ENCODE measurements at regions not wholly inside any gene's neighbourhood (a gene's known extent, or its start where the extent isn't known, plus 50 kb on each side); places are given as distances from the start of the nearest gene placed in this dataset.

DNA sequence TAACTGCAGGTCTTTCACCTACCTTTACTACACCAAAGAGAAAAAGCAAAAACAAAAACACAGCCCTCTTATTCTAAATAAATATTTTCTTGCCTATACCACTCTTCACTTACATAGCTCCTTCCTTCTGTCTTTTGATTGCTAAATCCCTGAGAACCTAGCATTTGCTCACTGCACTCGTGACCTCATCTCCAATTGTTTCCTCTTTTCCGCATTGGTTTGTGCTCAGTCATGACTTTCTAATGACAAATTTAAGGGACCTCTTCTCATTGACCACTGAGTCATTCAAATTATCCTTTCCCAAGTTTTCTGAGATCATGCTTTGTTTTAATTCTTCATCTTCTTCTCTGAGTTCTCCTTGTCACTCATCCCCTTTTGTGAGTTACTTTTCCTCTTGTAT is 1697.1 kb downstream of the STIM2 start:
- TF ChIP-seq, protein P1, sequence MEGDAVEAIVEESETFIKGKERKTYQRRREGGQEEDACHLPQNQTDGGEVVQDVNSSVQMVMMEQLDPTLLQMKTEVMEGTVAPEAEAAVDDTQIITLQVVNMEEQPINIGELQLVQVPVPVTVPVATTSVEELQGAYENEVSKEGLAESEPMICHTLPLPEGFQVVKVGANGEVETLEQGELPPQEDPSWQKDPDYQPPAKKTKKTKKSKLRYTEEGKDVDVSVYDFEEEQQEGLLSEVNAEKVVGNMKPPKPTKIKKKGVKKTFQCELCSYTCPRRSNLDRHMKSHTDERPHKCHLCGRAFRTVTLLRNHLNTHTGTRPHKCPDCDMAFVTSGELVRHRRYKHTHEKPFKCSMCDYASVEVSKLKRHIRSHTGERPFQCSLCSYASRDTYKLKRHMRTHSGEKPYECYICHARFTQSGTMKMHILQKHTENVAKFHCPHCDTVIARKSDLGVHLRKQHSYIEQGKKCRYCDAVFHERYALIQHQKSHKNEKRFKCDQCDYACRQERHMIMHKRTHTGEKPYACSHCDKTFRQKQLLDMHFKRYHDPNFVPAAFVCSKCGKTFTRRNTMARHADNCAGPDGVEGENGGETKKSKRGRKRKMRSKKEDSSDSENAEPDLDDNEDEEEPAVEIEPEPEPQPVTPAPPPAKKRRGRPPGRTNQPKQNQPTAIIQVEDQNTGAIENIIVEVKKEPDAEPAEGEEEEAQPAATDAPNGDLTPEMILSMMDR (IDR thresholded peaks at IDR 0.05) = no peak
- TF ChIP-seq EP300 (IDR thresholded peaks at IDR 0.05) (no peak), POLR2AphosphoS5 (IDR thresholded peaks at IDR 0.05) (no peak), POLR2A (IDR thresholded peaks at IDR 0.05) (no peak)
